AG10803 (cell line): ENCODE measurements at regions not wholly inside any gene's neighbourhood (a gene's known extent, or its start where the extent isn't known, plus 50 kb on each side); places are given as distances from the start of the nearest gene placed in this dataset.
A peak's percentile ranks its signal among the peaks of the same experiment; 100 is the strongest.

ENCODE experiments used
- DNase-seq: peaks from one replicate; pipeline ENCODE4 v3.0.0; 2010; ENCODE audit warnings: low read depth
- H3K4me3 ChIP-seq: 2 replicates; pipeline ENCODE4 v1.5.1; 2011; ENCODE audit warnings: mild to moderate bottlenecking, low read length, control low read depth
- TF ChIP-seq, protein P1 (sequence below): conservative IDR thresholded peaks from 2 replicates; pipeline ENCODE4 v1.5.1; 2011; ENCODE audit warnings: mild to moderate bottlenecking, low read length, control low read depth, inconsistent platforms

DNA sequence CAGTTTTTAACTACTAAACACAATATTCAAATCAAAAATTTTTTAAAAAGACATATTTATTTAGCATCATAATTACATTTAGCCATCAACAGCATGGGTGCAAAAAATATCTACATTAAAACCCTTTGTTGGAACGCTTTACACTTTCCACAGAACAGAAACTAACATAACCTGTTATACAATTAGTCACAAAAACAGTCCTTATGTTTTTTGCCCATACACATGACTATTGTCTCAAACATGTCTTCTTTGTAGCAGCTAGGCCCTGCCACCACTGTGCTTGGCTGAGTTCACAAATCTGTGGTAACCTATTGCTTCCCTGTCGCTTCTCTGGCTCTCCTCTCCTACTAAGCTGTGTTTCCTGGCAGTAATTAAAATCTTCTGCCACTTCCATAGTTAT is 1350.0 kb upstream of the ADGRL2 start:
- H3K4me3 ChIP-seq = no peak overlapping the region
- DNase-seq = peak; percentile 15
- TF ChIP-seq, protein P1, sequence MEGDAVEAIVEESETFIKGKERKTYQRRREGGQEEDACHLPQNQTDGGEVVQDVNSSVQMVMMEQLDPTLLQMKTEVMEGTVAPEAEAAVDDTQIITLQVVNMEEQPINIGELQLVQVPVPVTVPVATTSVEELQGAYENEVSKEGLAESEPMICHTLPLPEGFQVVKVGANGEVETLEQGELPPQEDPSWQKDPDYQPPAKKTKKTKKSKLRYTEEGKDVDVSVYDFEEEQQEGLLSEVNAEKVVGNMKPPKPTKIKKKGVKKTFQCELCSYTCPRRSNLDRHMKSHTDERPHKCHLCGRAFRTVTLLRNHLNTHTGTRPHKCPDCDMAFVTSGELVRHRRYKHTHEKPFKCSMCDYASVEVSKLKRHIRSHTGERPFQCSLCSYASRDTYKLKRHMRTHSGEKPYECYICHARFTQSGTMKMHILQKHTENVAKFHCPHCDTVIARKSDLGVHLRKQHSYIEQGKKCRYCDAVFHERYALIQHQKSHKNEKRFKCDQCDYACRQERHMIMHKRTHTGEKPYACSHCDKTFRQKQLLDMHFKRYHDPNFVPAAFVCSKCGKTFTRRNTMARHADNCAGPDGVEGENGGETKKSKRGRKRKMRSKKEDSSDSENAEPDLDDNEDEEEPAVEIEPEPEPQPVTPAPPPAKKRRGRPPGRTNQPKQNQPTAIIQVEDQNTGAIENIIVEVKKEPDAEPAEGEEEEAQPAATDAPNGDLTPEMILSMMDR = no peak

DNA sequence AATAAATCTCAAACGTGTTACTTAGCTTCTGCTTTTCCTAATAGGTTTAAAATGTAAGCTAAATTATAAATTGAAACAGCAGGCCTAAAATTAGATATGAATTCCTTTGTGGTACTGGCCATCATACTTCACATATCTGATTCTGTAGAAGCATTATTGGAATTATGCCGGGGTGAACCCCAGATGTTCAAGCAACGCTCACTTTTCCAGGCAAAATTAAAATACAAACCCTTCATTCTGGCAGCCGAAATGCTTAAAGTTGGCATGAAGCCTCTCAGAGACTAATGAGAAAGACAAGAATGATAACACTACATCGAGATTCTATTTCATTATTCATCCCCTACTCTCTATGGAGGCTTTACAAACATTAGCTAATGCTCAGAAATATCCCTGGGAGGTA is 1352.7 kb upstream of the ADGRL2 start:
- peak; percentile 76 for DNase-seq
- TF ChIP-seq, protein P1 = no peak
- H3K4me3 ChIP-seq = no peak overlapping the region

DNA sequence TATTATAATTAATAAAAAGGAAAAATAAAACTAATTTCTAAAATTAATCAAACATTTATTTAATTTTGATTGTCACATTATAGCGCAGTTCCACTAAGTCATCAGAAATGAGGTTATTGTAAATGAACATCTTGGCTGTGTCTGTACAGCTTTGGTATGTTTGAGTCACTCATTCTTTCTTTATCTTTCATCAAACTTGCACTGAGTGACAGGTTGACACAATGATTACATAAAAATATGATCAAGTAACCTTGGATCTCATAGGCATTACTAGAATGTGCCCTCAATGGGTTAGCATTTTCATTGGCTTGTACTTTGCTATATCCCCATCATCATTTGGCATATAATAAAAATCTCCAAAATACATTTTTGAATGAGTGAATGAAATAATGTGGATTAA is 1353.2 kb upstream of the ADGRL2 start:
- no peak for DNase-seq
- H3K4me3 ChIP-seq = no peak overlapping the region
- TF ChIP-seq, protein P1 = no peak

DNA sequence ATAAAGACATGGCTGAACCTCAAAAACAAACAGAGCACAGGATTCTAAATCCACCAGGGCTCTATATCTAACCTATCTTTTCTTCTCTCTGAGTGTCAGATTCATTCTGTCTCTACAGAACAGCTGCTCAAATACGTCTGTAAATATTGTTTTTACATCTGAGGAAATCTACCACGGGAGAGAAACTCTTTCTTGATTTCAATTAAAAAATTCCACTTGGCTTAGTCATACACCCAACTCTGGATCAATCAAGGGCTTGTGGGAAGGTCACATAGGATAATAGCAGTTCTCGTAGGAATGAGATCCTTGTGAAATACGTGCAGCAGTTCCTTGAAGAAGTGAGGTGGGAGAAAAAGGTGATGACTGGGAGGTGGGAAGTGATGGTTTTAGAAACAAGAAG is 1355.7 kb upstream of the ADGRL2 start:
- TF ChIP-seq, protein P1 = no peak
- no peak overlapping the region for H3K4me3 ChIP-seq
- peak; percentile 22 for DNase-seq

DNA sequence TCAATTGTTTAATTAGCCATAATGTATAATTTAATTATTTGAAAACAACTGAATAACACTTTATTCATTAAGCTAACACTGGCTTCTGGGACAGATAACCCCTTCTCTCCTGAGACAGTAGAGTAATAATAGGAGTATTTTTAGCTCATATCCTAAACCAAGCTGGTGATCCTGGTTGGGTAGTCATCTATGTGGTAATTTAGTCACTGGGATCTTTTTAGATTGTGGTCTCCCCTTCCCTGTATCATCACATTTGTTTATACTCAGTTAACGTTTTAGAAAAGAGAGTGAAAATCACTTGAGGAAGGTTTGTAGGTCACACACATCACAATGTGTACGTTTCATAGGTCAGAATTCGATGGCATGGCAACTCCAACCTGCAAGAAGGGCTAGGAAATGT is 1356.6 kb upstream of the ADGRL2 start:
- TF ChIP-seq, protein P1 = no peak
- H3K4me3 ChIP-seq = no peak overlapping the region
- DNase-seq = no peak

DNA sequence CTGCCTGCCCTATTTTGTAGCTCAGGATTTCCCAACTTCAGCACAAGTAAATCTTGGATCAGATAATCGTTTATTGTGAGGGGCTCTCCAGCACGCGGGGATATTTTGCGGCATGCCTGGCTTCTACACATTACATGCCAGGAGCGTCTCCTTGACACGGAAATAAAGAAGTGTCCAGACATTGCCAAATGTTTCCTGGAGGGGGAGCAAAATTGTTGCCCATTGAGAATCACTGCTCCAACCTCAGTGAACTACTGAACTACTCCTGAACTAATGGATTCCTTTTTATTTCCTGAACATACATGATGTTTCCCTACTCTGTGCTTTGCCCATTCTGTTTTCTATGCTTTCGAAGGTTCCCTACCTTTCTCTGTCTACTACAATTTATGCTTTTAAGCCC is 1359.1 kb upstream of the ADGRL2 start:
- no peak for DNase-seq

DNA sequence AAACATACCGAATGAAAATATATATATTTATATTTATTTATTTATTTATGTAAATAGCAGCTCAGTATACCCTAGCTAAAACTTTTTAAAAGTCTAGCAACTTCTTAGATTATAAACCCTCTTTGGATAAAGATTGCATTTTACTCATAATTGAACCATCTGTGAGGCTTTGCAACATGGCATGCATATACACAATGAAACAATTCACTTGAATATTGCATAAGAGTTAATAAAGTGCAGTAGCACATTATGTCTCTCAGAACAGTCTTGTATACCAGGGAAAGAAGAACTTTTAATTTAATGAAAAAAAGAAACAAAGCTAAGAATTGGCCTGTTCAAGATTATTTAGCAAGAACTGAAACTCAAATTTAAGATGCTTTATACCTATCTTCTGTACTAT is 1363.9 kb upstream of the ADGRL2 start:
- peak; percentile 30 for DNase-seq
- no peak overlapping the region for H3K4me3 ChIP-seq
- TF ChIP-seq, protein P1 = no peak

More for the DNA sequence above, 1359.1 kb upstream of the ADGRL2 start:
- TF ChIP-seq, protein P1 = no peak
- H3K4me3 ChIP-seq = no peak overlapping the region
